Stomach smooth muscle (tissue), 2 donors: ENCODE measurements at regions not wholly inside any gene's neighbourhood (a gene's known extent, or its start where the extent isn't known, plus 50 kb on each side); places are given as distances from the start of the nearest gene placed in this dataset.
"Not testable (repeated sequence)": the region's sequence is repeated elsewhere in the genome, so short reads cannot be mapped to it uniquely, and the experiment has no call there.

Experiments
- H3K27ac ChIP-seq: one replicate; pipeline ENCODE4 v1.7.0; 2013; ENCODE audit warnings: mild to moderate bottlenecking, low read length, inconsistent platforms
- H3K27me3 ChIP-seq, 2 donors: one replicate each; pipeline ENCODE4 v1.7.0; 2013; ENCODE audit warnings: low read length in 2 of 2; ENCODE audit not compliant: insufficient read depth in 2 of 2, control insufficient read depth in 1 of 2
- H3K36me3 ChIP-seq, 2 donors: one replicate each; pipeline ENCODE4 v1.7.0; 2013; ENCODE audit warnings: low read length in 2 of 2; ENCODE audit not compliant: control insufficient read depth in 2 of 2, insufficient read depth in 2 of 2
- H3K4me1 ChIP-seq: one replicate; pipeline ENCODE4 v1.7.0; 2013; ENCODE audit warnings: low read length; ENCODE audit not compliant: control insufficient read depth, insufficient read depth
- H3K4me3 ChIP-seq, 2 donors: one replicate each; pipeline ENCODE4 v1.7.0; 2013; ENCODE audit warnings: low read length in 2 of 2
- H3K9ac ChIP-seq, 2 donors: one replicate each; pipeline ENCODE4 v1.7.0; 2013; ENCODE audit warnings: low read length in 2 of 2, mild to moderate bottlenecking in 1 of 2
- H3K9me3 ChIP-seq, 2 donors: one replicate each; pipeline ENCODE4 v1.7.0; 2013; ENCODE audit warnings: low read length in 2 of 2; ENCODE audit not compliant: control insufficient read depth in 2 of 2
- donor health status: healthy.
- donor health status: Pancreatic carcinoma.

DNA sequence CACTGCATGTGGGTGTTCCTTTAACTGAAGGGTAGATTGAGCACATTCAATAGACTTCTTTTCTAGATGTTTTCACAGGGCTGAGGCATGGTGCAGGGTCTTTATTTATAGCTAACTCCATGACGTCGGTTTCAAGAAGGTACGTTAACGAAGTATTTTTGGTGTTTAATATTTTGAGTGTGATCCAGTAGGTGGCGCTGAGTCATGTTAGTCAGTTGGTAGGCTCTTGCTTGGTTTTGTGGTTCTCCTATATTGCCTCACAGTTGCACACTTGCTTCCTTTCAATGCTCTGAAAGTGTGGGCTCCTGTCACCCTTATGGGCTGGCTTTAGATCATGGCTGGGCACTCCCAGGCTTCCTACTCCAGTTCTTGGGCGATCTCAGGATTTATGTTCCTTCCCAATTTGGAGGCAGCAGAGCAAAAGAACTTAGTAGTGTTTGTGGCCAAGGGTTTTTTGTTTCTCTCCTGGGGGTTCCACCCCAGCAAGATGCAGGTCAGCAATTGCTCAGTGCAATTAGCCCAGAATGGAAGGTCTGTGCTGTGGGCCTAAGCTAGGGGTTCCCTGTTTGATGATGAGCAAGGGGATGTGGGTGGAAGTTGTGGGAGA lies 471.6 kb upstream of the FOXG1 start:
- Histone ChIP-seq H3K4me3 (no peak overlapping the region), H3K4me1 (no peaks in the 10 kb centered on the region), H3K36me3 (no peaks in the 10 kb centered on the region), H3K27ac (no peak overlapping the region), H3K27me3 (no peaks in the 10 kb centered on the region), H3K9ac (no peak overlapping the region), H3K9me3 (no peaks in the 10 kb centered on the region)

DNA sequence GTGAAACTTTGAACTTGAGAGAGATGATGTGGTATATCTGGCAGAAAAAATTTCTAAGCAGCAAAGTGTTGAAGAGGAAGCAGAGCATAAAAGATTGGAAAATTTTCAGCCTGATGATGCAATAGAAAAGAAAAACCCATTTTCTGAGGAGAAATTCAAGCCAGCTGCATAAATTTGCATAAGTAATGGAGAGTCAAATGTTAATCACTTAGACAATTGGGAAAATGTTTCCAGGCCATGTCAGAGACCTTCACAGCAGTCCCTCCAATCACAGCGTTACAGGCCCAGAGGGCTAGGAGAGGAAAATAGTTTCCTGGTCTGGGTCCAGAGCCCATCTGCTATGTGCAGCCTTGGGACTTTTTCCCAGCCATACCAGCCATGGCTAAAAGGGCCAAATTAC lies 469.0 kb upstream of the FOXG1 start:
- Histone ChIP-seq H3K4me3 (no peak overlapping the region), H3K9ac (no peak overlapping the region), H3K27ac (no peak overlapping the region), H3K9me3 (no peaks in the 10 kb centered on the region), H3K27me3 (no peaks in the 10 kb centered on the region), H3K4me1 (no peaks in the 10 kb centered on the region), H3K36me3 (no peaks in the 10 kb centered on the region)

DNA sequence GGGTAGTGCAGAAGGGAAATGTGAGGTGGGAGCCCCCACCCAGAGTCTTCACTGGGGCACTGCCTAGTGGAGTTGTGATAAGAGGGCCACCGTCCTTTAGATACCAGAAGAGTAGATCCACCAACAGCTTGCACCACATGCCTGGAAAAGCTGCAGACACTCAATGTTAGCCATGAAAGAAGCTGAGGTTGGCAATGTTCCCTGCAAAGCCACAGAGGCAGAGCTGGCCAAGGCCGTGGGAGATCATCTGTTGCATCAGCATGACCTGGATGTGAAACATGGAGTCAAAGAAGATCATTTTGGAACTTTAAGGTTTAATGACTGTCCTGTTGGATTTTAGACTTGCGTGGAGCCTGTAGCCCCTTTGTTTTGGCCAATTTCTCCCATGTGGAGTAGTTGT lies 468.4 kb upstream of the FOXG1 start:
- H3K36me3 ChIP-seq, result no peaks in the 10 kb centered on the region
- no peak overlapping the region for H3K27ac ChIP-seq
- H3K9me3 ChIP-seq, result no peaks in the 10 kb centered on the region

DNA sequence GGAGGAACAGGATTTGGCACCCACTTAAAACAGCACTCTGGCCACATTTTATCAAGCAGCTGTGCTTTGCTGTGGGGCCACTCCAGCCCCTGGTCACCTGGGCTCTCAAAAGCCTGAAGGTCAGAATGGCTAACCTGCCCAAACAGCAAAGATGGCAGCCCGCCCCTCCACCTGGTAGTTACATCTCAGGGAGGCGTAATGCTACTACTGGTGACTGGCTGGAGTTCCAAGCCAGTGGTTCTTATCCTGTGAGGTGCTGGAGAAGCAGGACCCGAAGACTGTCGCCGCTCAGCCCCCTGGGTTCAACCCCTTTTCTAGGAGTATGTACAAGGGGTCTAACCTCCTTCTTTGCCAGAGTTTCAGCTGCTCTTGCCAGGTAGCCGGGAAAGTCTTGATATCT lies 467.4 kb upstream of the FOXG1 start:
- Histone ChIP-seq H3K36me3 (no peaks in the 10 kb centered on the region), H3K27ac (no peak overlapping the region), H3K4me3 (no peak overlapping the region), H3K27me3 (no peaks in the 10 kb centered on the region), H3K9ac (no peak overlapping the region), H3K4me1 (no peaks in the 10 kb centered on the region), H3K9me3 (no peaks in the 10 kb centered on the region)

More for the DNA sequence above, 468.4 kb upstream of the FOXG1 start:
- no peak overlapping the region for H3K9ac ChIP-seq
- no peak overlapping the region for H3K4me3 ChIP-seq
- no peaks in the 10 kb centered on the region for H3K4me1 ChIP-seq
- no peaks in the 10 kb centered on the region for H3K27me3 ChIP-seq

DNA sequence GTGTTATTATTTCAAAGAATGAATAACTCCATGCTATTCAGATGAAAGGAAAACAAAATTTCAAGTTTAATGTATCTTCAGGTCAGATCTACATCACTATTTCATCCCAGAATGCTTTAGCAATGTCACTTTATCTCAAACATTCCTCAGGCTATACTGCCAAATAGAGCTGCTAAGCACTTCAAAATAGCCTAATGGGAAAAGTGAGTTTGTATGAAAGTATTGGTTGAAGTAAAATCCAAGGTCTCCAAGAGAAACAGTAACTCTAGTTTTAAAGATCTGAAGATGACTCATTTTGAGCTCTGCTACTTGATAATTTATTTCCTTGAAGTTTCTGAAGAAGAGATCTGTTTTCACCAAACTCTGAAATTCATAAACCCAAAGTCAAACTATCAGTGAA lies 466.2 kb upstream of the FOXG1 start:
- Histone ChIP-seq H3K27ac (no peak overlapping the region), H3K9ac (no peak overlapping the region), H3K4me3 (no peak overlapping the region), H3K27me3 (no peaks in the 10 kb centered on the region), H3K36me3 (no peaks in the 10 kb centered on the region), H3K9me3 (no peaks in the 10 kb centered on the region), H3K4me1 (no peaks in the 10 kb centered on the region)

DNA sequence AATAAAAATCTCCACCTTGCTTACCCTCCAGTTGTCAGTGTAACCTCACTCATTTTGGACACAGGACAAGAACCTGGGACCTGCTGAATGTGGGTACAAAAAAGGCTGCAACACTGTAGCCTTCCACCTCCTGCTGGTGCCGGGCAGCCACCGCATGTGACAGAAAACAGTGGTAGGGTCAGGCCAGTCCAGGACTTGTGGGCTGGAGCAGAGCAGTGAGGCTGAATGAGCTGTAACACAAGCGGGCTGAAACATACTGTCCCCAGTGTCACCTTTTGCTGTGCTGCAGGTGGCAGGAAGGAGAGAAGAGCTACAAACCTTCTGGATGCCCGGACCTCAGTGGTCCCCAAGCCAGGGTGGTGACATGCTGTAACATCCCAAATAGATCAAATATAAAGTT lies 465.4 kb upstream of the FOXG1 start:
- no peak overlapping the region for H3K9ac ChIP-seq
- no peak overlapping the region for H3K4me3 ChIP-seq

DNA sequence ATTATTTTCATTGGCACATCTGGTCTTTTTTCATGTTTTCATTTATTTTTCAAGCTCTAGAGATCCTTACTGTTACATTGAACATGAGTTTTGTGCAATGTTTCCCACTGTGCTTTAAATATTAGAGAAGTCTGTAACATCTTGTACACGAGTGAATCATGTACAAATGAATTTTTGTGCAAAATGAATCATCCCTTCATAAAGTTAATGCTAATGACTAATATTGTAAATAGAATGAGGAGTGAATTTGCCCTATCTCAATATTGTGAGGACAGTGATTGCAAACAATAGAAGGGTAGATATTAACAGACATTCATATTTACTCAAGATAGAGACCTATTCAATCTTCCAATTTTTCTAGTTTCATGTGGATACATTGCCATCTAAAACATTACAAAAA lies 463.3 kb upstream of the FOXG1 start:
- Histone ChIP-seq H3K4me3 (no peak overlapping the region), H3K4me1 (no peaks in the 10 kb centered on the region), H3K9me3 (no peaks in the 10 kb centered on the region), H3K27me3 (no peaks in the 10 kb centered on the region), H3K9ac (no peak overlapping the region), H3K27ac (no peak overlapping the region), H3K36me3 (no peaks in the 10 kb centered on the region)

More for the DNA sequence above, 465.4 kb upstream of the FOXG1 start:
- Histone ChIP-seq H3K27ac (no peak overlapping the region), H3K36me3 (no peaks in the 10 kb centered on the region), H3K9me3 (no peaks in the 10 kb centered on the region), H3K27me3 (no peaks in the 10 kb centered on the region), H3K4me1 (no peaks in the 10 kb centered on the region)

DNA sequence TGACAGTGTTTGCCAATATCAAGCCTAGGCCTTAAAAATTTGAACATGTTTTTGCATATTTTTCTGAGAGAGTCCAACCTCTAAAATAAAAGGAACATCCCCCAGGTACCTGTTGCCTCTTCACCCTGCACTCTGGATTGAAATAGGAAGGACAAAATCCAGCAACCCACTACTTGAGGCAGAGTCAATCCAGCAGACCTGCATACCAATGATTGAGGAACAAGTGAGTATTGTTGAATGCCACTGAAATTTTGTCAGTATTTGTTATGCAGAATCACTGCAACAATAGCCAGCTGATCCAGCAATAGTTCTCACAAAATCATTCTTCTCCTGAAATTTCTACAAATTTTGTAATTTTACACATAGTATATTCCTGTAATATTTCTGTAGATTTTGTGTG lies 460.6 kb upstream of the FOXG1 start:
- H3K36me3 ChIP-seq, result no peaks in the 10 kb centered on the region
- H3K27me3 ChIP-seq, result no peaks in the 10 kb centered on the region
- no peaks in the 10 kb centered on the region for H3K4me1 ChIP-seq
- H3K4me3 ChIP-seq, result no peak overlapping the region
- H3K9me3 ChIP-seq, result no peaks in the 10 kb centered on the region
- H3K9ac ChIP-seq, result no peak overlapping the region
- H3K27ac ChIP-seq, result no peak overlapping the region

DNA sequence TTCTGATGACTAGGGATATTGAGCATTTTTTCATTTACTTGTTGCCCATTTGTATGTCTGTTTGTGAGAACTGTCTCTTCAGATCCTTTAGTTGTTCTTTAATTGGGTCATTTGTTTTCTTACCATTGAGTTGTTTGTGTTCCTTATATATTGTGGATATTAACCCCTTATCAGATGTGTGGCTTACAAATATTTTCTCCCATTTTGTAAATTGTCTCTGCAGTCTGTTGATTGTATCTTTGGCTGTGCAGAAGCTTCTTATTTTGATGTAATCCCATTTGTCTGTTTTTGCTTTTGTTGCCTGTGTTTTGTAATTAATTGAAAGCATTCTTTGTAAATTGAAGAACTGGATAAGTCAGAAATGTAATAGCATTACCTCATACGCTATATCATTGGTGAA lies 459.1 kb upstream of the FOXG1 start:
- no peaks in the 10 kb centered on the region for H3K9me3 ChIP-seq
- no peaks in the 10 kb centered on the region for H3K4me1 ChIP-seq
- H3K27me3 ChIP-seq, result no peaks in the 10 kb centered on the region
- H3K36me3 ChIP-seq, result no peaks in the 10 kb centered on the region
- H3K27ac ChIP-seq, result no peak overlapping the region
- no peak overlapping the region for H3K9ac ChIP-seq
- no peak overlapping the region for H3K4me3 ChIP-seq

DNA sequence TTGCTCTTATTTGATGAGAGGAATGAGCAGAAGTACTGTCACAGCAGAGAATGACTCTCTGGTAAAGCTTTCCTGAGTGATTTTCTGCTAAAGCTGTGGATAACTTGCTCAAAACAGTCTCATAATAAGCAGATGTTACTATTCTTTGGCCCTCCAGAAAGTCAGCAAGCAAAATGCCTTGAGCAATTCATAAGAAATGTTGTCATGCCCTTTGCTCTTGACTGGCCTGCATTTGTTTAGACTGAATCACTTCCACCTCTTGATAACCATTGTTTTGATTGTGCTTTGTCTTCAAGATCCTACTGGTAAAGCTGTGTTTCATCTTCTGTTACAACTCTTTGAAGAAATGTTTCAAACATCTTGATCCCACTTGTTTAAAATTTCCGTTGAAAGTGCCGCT lies 457.9 kb upstream of the FOXG1 start:
- Histone ChIP-seq H3K36me3 (no peaks in the 10 kb centered on the region), H3K9me3 (no peaks in the 10 kb centered on the region), H3K4me1 (no peaks in the 10 kb centered on the region), H3K27ac (no peak overlapping the region), H3K4me3 (no peak overlapping the region), H3K27me3 (no peaks in the 10 kb centered on the region), H3K9ac (no peak overlapping the region)

DNA sequence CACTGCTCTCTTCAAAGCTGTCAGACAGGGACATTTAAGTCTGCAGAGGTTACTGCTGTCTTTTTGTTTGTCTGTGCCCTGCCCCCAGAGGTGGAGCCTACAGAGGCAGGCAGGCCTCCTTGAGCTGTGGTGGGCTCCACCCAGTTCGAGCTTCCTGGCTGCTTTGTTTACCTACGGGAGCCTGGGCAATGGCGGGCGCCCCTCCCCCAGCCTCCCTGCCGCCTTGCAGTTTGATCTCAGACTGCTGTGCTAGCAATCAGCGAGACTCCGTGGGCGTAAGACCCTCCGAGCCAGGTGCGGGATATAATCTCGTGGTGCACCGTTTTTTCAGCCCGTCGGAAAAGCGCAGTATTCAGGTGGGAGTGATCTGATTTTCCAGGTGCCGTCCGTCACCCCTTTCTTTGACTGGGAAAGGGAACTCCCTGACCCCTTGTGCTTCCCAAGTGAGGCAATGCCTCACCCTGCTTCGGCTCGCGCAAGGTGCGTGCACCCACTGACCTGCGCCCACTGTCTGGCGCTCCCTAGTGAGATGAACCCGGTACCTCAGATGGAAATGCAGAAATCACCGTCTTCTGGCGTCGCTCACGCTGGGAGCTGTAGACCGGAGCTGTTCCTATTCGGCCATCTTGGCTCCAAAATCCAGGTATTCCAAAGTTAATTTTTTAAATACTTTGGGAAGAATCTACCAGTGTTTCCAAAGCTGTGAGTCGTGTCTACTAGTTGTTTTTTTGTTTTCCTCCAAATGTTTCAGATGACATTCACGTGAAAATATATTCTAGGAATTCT lies 448.5 kb upstream of the FOXG1 start:
- not testable (repeated sequence) for H3K9me3 ChIP-seq, H3K4me1 ChIP-seq, H3K36me3 ChIP-seq, H3K27ac ChIP-seq, H3K4me3 ChIP-seq, H3K27me3 ChIP-seq, H3K9ac ChIP-seq
